ENCODE measurements at regions not wholly inside any gene's neighbourhood (a gene's known extent, or its start where the extent isn't known, plus 50 kb on each side); places are given as distances from the start of the nearest gene placed in this dataset.

DNA sequence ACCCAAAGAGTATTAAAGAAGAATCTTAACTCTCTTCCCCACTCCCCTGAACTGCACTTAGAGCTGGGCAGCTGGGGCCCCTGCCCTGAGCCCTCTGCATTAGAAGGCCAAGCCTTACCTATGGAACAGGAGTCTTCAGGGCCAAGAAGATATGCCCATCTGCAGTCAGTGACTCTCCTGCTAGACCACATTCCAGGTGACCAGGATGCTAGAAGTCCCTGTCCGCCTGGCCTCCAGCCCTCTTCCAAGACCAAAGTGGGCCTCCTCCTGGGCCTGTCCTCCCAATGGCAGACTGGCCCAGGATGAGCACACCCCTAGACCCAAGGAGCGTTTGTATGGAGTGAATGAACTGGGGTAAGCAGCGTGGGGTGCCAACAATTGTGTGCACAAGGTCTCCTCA, 259.1 kb downstream of the LY86 start:
- Histone ChIP-seq H3K27me3 (ENCODE audit: insufficient read depth, low read depth, severe bottlenecking) (no peaks in the 10 kb centered on the region), H3K36me3 (no peaks in the 10 kb centered on the region), H3K9me3 (ENCODE audit: severe bottlenecking) (peaks cover 18% of the 10 kb centered on the region), H3K4me3 (ENCODE audit: low read depth, low read length) (no peak overlapping the region), H3K27ac (no peak overlapping the region)
- DNase-seq, result no peak
- TF ChIP-seq, protein P1, sequence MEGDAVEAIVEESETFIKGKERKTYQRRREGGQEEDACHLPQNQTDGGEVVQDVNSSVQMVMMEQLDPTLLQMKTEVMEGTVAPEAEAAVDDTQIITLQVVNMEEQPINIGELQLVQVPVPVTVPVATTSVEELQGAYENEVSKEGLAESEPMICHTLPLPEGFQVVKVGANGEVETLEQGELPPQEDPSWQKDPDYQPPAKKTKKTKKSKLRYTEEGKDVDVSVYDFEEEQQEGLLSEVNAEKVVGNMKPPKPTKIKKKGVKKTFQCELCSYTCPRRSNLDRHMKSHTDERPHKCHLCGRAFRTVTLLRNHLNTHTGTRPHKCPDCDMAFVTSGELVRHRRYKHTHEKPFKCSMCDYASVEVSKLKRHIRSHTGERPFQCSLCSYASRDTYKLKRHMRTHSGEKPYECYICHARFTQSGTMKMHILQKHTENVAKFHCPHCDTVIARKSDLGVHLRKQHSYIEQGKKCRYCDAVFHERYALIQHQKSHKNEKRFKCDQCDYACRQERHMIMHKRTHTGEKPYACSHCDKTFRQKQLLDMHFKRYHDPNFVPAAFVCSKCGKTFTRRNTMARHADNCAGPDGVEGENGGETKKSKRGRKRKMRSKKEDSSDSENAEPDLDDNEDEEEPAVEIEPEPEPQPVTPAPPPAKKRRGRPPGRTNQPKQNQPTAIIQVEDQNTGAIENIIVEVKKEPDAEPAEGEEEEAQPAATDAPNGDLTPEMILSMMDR (IDR thresholded peaks at IDR 0.05; ENCODE audit: low read depth, low read length), result no peak

DNA sequence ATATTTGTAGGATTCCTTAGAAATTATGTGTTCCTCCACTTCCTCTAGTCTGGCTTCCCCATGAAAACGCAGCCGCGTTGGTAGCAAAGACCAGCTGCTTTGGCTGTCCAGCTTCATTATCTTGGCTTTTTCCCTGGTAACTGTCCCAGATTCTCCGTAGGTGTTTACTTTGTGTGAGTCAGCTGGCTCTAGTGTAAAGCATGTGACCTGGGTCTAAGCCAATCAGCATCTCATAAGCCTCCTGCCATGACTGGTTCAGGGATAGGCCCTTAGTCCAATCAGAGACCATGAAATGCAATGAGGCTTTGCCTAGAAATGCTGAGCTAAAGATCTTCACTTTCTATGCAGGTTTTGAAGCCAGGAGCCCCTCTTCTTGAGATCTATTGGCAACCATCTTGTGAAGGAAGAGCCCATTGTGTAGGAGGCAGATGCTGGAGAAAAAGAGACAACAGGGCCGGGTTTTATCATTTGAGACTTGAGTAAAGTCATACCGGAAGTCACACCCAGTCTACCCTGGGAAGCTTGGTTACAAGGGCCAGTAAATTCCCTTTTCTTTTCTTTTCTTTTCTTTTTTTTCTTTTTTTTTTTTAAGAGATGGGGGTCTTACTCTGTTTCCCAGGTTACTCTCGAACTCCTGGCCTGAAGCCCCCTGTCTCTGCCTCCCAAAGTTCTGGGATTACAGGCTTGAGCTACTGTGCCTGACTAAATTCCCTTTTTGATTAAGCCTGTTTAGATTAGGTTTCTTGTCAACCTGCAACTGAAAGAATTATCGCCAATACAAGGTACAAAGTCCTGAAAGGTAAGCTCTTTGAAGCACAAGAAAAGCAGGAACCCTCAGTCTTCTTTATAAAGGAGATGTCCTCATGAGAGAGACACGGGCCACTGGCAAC, 256.5 kb upstream of the RREB1 start:
- Histone ChIP-seq H3K9me3 (ENCODE audit: severe bottlenecking) (peaks cover 10% of the 10 kb centered on the region), H3K27me3 (ENCODE audit: insufficient read depth, low read depth, severe bottlenecking) (no peaks in the 10 kb centered on the region), H3K36me3 (no peaks in the 10 kb centered on the region), H3K4me3 (ENCODE audit: low read depth, low read length) (no peak overlapping the region), H3K27ac (no peak overlapping the region)
- TF ChIP-seq, protein P1 (IDR thresholded peaks at IDR 0.05; ENCODE audit: low read depth, low read length), result no peak
- DNase-seq, result no peak

DNA sequence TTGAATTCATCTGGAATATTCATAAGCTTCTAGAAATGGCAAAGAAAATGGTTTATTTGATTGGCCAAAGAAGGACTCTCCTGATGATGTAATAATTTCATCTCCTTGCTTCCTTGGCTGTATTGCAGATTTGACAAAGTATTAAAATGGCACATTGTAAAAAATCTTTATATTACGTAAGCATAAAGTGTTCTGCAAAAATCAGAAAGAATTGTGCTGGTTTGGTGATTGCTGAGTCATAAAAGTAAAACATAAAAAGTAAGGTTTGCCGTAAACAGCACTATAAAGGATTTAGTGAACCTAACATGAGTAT, 255.9 kb upstream of the RREB1 start:
- Histone ChIP-seq H3K27ac (no peak overlapping the region), H3K36me3 (no peaks in the 10 kb centered on the region)
- TF ChIP-seq, protein P1 (IDR thresholded peaks at IDR 0.05; ENCODE audit: low read depth, low read length), result no peak

DNA sequence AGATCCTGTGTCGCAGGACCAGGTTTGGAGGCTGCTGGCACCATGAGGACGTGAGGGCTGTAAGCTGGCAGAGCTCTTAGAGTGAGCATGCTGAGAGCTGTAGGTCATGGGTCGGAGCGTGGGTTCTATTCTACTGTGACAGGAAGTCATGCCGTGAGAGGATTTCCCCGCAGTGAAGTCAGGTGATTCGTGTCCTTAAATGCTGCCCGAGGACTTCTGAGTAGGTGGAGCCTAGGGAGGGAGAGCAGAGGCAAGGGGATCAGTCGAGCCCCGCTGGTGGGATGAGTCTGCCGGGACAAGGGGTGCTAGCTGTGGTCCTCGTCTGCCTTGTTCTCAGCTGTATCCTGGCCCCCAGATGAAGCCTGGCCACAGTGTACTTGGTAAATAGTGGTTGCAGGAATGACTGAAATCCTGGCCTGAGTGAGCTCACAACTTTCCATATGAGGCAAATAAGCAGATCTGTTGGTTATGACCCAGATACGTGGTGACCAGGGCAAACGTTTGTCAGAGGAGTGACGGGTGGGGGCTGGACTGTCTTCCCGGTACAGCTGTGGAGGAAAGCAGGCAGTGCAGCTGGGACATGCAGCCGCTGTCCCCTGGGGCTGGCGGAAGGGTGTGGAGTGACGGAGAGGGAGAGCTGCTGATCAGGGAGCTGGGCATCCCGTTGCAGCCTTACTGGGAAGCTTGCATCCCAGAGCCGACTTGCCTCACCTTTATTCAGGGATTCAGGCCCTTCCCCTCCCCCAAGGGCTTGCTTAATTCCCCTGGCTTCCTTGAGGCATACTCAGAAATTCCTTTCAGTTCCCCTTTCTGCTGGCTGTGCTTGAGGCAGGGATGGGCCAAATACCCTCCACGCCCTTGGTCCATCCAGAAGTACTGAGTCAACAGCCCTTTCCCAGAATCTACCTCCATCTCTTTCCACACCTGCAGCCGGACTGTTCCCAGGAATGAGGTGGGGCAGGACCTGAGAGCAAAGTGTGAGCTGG, 250.9 kb upstream of the RREB1 start:
- Histone ChIP-seq H3K27ac (no peak overlapping the region), H3K4me3 (ENCODE audit: low read depth, low read length) (no peak overlapping the region), H3K9me3 (ENCODE audit: severe bottlenecking) (no peaks in the 10 kb centered on the region), H3K27me3 (ENCODE audit: insufficient read depth, low read depth, severe bottlenecking) (no peaks in the 10 kb centered on the region), H3K36me3 (no peaks in the 10 kb centered on the region)
- peak; percentile 42 for DNase-seq
- TF ChIP-seq, protein P1 (IDR thresholded peaks at IDR 0.05; ENCODE audit: low read depth, low read length), result no peak

More for the DNA sequence above, 255.9 kb upstream of the RREB1 start:
- no peak for DNase-seq
- no peaks in the 10 kb centered on the region for H3K27me3 ChIP-seq (ENCODE audit: insufficient read depth, low read depth, severe bottlenecking)
- no peak overlapping the region for H3K4me3 ChIP-seq (ENCODE audit: low read depth, low read length)
- peaks cover 4% of the 10 kb centered on the region for H3K9me3 ChIP-seq (ENCODE audit: severe bottlenecking)

DNA sequence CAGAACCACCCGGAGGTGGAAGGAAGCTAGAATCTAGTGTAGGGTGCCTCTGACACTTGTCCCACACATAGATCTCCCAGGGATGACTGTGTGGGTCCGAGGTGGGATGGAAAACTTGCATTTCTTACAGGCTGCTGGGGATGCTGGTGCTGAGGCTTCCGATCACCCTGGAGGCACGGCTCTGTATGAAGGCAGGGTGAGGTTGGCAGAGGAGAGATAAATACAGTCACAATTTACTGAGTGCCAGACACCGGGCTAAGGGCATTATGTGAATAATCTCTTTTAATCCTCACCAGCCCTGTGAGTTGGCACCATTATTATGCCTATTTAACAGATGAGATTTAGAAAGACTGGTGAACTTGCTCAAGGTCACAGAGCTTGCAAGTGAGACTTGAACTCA, 250.2 kb upstream of the RREB1 start:
- Histone ChIP-seq H3K4me3 (ENCODE audit: low read depth, low read length) (no peak overlapping the region), H3K9me3 (ENCODE audit: severe bottlenecking) (no peaks in the 10 kb centered on the region), H3K27me3 (ENCODE audit: insufficient read depth, low read depth, severe bottlenecking) (no peaks in the 10 kb centered on the region), H3K36me3 (no peaks in the 10 kb centered on the region), H3K27ac (no peak overlapping the region)
- no peak for DNase-seq
- TF ChIP-seq, protein P1 (IDR thresholded peaks at IDR 0.05; ENCODE audit: low read depth, low read length), result no peak

Data from WERI-Rb-1 (cell line).